ENCODE measurements at regions not wholly inside any gene's neighbourhood (a gene's known extent, or its start where the extent isn't known, plus 50 kb on each side); places are given as distances from the start of the nearest gene placed in this dataset.

DNA sequence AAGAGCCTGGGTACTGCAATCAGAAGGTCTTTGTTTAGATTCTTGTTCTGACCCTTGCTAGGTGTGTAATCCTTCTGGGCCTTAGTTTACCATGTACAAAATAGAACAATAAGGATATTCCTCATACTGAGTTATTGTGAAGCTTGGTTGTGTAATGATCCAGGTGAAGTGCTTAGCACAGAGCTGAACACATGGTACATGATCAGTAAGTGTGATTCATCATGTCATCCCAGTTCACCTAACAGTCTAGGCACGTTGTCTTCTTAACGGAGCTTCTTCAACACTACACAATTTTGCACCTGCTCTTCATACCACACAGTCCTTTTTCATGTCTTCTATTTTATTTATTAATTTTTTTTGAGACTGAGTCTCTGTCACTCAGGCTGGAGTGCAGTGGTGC, 234.3 kb upstream of the TENM4 start:
- Histone ChIP-seq H3K4me1 (ENCODE audit: control insufficient read depth in 1 of 2, insufficient read depth in 2 of 2, low read length in 2 of 2) (no peaks in the 10 kb centered on the region), H3K4me3 (ENCODE audit: low read depth in 1 of 2, low read length in 2 of 2) (no peak overlapping the region), H3K36me3 (ENCODE audit: control insufficient read depth in 1 of 2, insufficient read depth in 2 of 2, low read length in 2 of 2) (no peaks in the 10 kb centered on the region), H3K27me3 (ENCODE audit: low read depth, low read length) (no peaks in the 10 kb centered on the region), H3K9me3 (ENCODE audit: control insufficient read depth in 1 of 2, low read length in 2 of 2) (no peaks in the 10 kb centered on the region), H3K27ac (ENCODE audit: low read length) (no peak overlapping the region)

- Histone ChIP-seq H3K27ac (ENCODE audit: low read length) (no peak overlapping the region), H3K4me1 (ENCODE audit: control insufficient read depth in 1 of 2, insufficient read depth in 2 of 2, low read length in 2 of 2) (no peaks in the 10 kb centered on the region), H3K9me3 (ENCODE audit: control insufficient read depth in 1 of 2, low read length in 2 of 2) (no peaks in the 10 kb centered on the region), H3K4me3 (ENCODE audit: low read depth in 1 of 2, low read length in 2 of 2) (no peak overlapping the region), H3K36me3 (ENCODE audit: control insufficient read depth in 1 of 2, insufficient read depth in 2 of 2, low read length in 2 of 2) (no peaks in the 10 kb centered on the region), H3K27me3 (ENCODE audit: low read depth, low read length) (no peaks in the 10 kb centered on the region)
Measured at GRCh38 chr11:79672786-79673185, 232.0 kb upstream of the TENM4 start.

DNA sequence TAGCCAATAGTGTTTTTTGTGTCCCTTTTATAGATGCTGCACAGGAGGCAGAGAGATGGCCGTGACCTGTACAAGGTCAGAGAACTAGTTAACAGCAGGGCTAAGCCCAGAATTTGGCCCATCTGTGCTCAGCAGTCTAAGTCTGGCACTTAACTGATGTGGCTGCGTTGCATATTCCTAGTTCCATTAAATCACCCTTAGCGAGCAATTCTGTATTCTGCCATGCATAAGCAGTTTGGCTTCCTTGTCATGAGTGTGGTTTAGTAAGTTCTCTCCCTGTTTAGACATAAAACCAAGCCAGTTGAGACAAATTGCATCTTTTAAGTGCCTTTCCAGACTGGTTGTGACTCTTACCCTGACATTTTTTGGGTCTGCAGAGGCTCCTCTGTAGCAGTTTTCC, 230.6 kb upstream of the TENM4 start:
- no peak overlapping the region for H3K27ac ChIP-seq (ENCODE audit: low read length)
- H3K27me3 ChIP-seq (ENCODE audit: low read depth, low read length): no peaks in the 10 kb centered on the region
- H3K4me3 ChIP-seq (ENCODE audit: low read depth in 1 of 2, low read length in 2 of 2): no peak overlapping the region
- H3K4me1 ChIP-seq (ENCODE audit: control insufficient read depth in 1 of 2, insufficient read depth in 2 of 2, low read length in 2 of 2): no peaks in the 10 kb centered on the region
- H3K9me3 ChIP-seq (ENCODE audit: control insufficient read depth in 1 of 2, low read length in 2 of 2): no peaks in the 10 kb centered on the region
- H3K36me3 ChIP-seq (ENCODE audit: control insufficient read depth in 1 of 2, insufficient read depth in 2 of 2, low read length in 2 of 2): no peaks in the 10 kb centered on the region

DNA sequence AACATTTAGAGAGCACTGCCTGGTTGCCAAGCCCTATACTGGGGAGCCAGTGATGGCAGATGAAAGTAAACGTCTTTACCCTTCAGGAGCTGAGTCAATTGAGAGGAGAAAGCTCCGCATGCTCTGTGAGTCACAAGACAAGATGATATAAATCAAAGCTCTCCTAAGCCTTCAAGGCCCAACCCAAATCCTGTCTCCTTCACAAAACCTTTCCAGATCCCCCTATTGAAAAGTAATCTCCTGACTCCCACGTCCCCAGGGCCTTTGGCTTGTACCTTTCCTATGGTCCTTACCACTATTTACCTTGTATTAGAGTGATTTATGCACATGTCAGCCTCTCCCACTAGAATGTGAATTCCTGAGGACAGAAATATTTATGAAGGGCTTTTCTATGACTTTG, 230.1 kb upstream of the TENM4 start:
- no peaks in the 10 kb centered on the region for H3K9me3 ChIP-seq (ENCODE audit: control insufficient read depth in 1 of 2, low read length in 2 of 2)
- no peak overlapping the region for H3K4me3 ChIP-seq (ENCODE audit: low read depth in 1 of 2, low read length in 2 of 2)
- no peak overlapping the region for H3K27ac ChIP-seq (ENCODE audit: low read length)
- no peaks in the 10 kb centered on the region for H3K36me3 ChIP-seq (ENCODE audit: control insufficient read depth in 1 of 2, insufficient read depth in 2 of 2, low read length in 2 of 2)
- H3K27me3 ChIP-seq (ENCODE audit: low read depth, low read length): no peaks in the 10 kb centered on the region
- no peaks in the 10 kb centered on the region for H3K4me1 ChIP-seq (ENCODE audit: control insufficient read depth in 1 of 2, insufficient read depth in 2 of 2, low read length in 2 of 2)

GRCh38 chr11:79668575-79668974, 227.7 kb upstream of the TENM4 start:
- H3K9me3 ChIP-seq (ENCODE audit: control insufficient read depth in 1 of 2, low read length in 2 of 2): no peaks in the 10 kb centered on the region
- no peaks in the 10 kb centered on the region for H3K27me3 ChIP-seq (ENCODE audit: low read depth, low read length)
- H3K27ac ChIP-seq (ENCODE audit: low read length): no peak overlapping the region
- no peak overlapping the region for H3K4me3 ChIP-seq (ENCODE audit: low read depth in 1 of 2, low read length in 2 of 2)
- no peaks in the 10 kb centered on the region for H3K36me3 ChIP-seq (ENCODE audit: control insufficient read depth in 1 of 2, insufficient read depth in 2 of 2, low read length in 2 of 2)
- H3K4me1 ChIP-seq (ENCODE audit: control insufficient read depth in 1 of 2, insufficient read depth in 2 of 2, low read length in 2 of 2): no peaks in the 10 kb centered on the region

- Histone ChIP-seq H3K27ac (ENCODE audit: low read length) (no peak overlapping the region), H3K4me1 (ENCODE audit: control insufficient read depth in 1 of 2, insufficient read depth in 2 of 2, low read length in 2 of 2) (no peaks in the 10 kb centered on the region), H3K9me3 (ENCODE audit: control insufficient read depth in 1 of 2, low read length in 2 of 2) (no peaks in the 10 kb centered on the region), H3K4me3 (ENCODE audit: low read depth in 1 of 2, low read length in 2 of 2) (no peak overlapping the region), H3K36me3 (ENCODE audit: control insufficient read depth in 1 of 2, insufficient read depth in 2 of 2, low read length in 2 of 2) (no peaks in the 10 kb centered on the region), H3K27me3 (ENCODE audit: low read depth, low read length) (no peaks in the 10 kb centered on the region)
Measured at GRCh38 chr11:79667380-79667779, 226.6 kb upstream of the TENM4 start.

DNA sequence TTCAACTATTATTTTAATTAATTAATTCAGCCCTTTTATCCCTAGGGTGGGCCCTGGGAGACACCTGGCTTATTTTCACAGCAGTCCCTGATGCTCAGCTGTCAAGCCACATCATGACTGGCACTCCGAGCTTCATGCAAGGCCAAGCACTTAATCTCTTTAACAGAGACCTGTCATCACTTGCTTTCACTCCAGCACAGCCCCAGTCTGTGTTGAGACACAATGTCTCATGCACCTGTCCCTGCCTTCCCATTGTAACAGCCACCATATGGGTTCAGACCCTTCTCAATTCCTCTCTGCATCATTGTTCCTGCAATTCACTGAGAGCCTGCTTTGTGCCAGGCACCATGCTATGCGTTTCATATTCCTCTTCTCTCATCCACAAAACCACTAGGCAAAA, 222.2 kb upstream of the TENM4 start:
- Histone ChIP-seq H3K9me3 (ENCODE audit: control insufficient read depth in 1 of 2, low read length in 2 of 2) (no peaks in the 10 kb centered on the region), H3K36me3 (ENCODE audit: control insufficient read depth in 1 of 2, insufficient read depth in 2 of 2, low read length in 2 of 2) (no peaks in the 10 kb centered on the region), H3K27ac (ENCODE audit: low read length) (no peak overlapping the region), H3K27me3 (ENCODE audit: low read depth, low read length) (no peaks in the 10 kb centered on the region), H3K4me1 (ENCODE audit: control insufficient read depth in 1 of 2, insufficient read depth in 2 of 2, low read length in 2 of 2) (no peaks in the 10 kb centered on the region), H3K4me3 (ENCODE audit: low read depth in 1 of 2, low read length in 2 of 2) (no peak overlapping the region)

- no peaks in the 10 kb centered on the region for H3K4me1 ChIP-seq (ENCODE audit: control insufficient read depth in 1 of 2, insufficient read depth in 2 of 2, low read length in 2 of 2)
- H3K9me3 ChIP-seq (ENCODE audit: control insufficient read depth in 1 of 2, low read length in 2 of 2): no peaks in the 10 kb centered on the region
- H3K27me3 ChIP-seq (ENCODE audit: low read depth, low read length): no peaks in the 10 kb centered on the region
- no peak overlapping the region for H3K4me3 ChIP-seq (ENCODE audit: low read depth in 1 of 2, low read length in 2 of 2)
- H3K36me3 ChIP-seq (ENCODE audit: control insufficient read depth in 1 of 2, insufficient read depth in 2 of 2, low read length in 2 of 2): no peaks in the 10 kb centered on the region
- no peak overlapping the region for H3K27ac ChIP-seq (ENCODE audit: low read length)
Measured at GRCh38 chr11:79661373-79661772, 220.5 kb upstream of the TENM4 start.

GRCh38 chr11:79648766-79649520, 208.1 kb upstream of the TENM4 start:
- Histone ChIP-seq H3K27ac (ENCODE audit: low read length) (no peak overlapping the region), H3K36me3 (ENCODE audit: control insufficient read depth in 1 of 2, insufficient read depth in 2 of 2, low read length in 2 of 2) (no peaks in the 10 kb centered on the region), H3K9me3 (ENCODE audit: control insufficient read depth in 1 of 2, low read length in 2 of 2) (no peaks in the 10 kb centered on the region), H3K27me3 (ENCODE audit: low read depth, low read length) (no peaks in the 10 kb centered on the region), H3K4me1 (ENCODE audit: control insufficient read depth in 1 of 2, insufficient read depth in 2 of 2, low read length in 2 of 2) (no peaks in the 10 kb centered on the region), H3K4me3 (ENCODE audit: low read depth in 1 of 2, low read length in 2 of 2) (no peak overlapping the region)

DNA sequence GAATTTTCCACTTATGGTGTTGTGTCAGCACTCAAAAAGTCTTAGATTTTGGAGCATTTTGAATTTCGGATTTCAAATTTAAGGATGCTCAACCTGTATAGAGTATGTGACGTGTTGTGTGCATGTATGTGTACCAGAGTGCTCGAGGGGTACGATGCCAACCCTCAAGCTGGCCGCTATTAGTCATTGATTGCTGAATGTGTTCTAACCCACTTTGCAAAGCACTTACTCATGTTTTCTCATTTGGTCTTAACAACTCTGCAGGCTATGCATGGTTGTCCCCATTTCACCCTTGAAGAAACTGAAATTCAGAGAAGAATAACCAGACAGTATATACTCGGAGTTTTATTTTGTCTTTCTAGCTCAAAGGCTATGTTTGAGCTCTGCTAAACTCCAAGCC, 196.4 kb upstream of the TENM4 start:
- Histone ChIP-seq H3K4me3 (ENCODE audit: low read depth in 1 of 2, low read length in 2 of 2) (no peak overlapping the region), H3K27ac (ENCODE audit: low read length) (no peak overlapping the region), H3K36me3 (ENCODE audit: control insufficient read depth in 1 of 2, insufficient read depth in 2 of 2, low read length in 2 of 2) (no peaks in the 10 kb centered on the region), H3K9me3 (ENCODE audit: control insufficient read depth in 1 of 2, low read length in 2 of 2) (no peaks in the 10 kb centered on the region), H3K27me3 (ENCODE audit: low read depth, low read length) (no peaks in the 10 kb centered on the region), H3K4me1 (ENCODE audit: control insufficient read depth in 1 of 2, insufficient read depth in 2 of 2, low read length in 2 of 2) (no peaks in the 10 kb centered on the region)

- Histone ChIP-seq H3K27ac (ENCODE audit: low read length) (no peak overlapping the region), H3K36me3 (ENCODE audit: control insufficient read depth in 1 of 2, insufficient read depth in 2 of 2, low read length in 2 of 2) (no peaks in the 10 kb centered on the region), H3K27me3 (ENCODE audit: low read depth, low read length) (no peaks in the 10 kb centered on the region), H3K9me3 (ENCODE audit: control insufficient read depth in 1 of 2, low read length in 2 of 2) (no peaks in the 10 kb centered on the region), H3K4me3 (ENCODE audit: low read depth in 1 of 2, low read length in 2 of 2) (no peak overlapping the region), H3K4me1 (ENCODE audit: control insufficient read depth in 1 of 2, insufficient read depth in 2 of 2, low read length in 2 of 2) (no peaks in the 10 kb centered on the region)
Measured at GRCh38 chr11:79634905-79635304, 194.1 kb upstream of the TENM4 start.

GRCh38 chr11:79627281-79627680, 186.5 kb upstream of the TENM4 start:
- no peak overlapping the region for H3K4me3 ChIP-seq (ENCODE audit: low read depth in 1 of 2, low read length in 2 of 2)
- no peaks in the 10 kb centered on the region for H3K9me3 ChIP-seq (ENCODE audit: control insufficient read depth in 1 of 2, low read length in 2 of 2)
- H3K4me1 ChIP-seq (ENCODE audit: control insufficient read depth in 1 of 2, insufficient read depth in 2 of 2, low read length in 2 of 2): no peaks in the 10 kb centered on the region
- no peaks in the 10 kb centered on the region for H3K27me3 ChIP-seq (ENCODE audit: low read depth, low read length)
- H3K36me3 ChIP-seq (ENCODE audit: control insufficient read depth in 1 of 2, insufficient read depth in 2 of 2, low read length in 2 of 2): no peaks in the 10 kb centered on the region
- no peak overlapping the region for H3K27ac ChIP-seq (ENCODE audit: low read length)

Data from muscle layer of duodenum (tissue), 2 donors.